Endodermal cell (in vitro differentiated cells): ENCODE measurements at regions not wholly inside any gene's neighbourhood (a gene's known extent, or its start where the extent isn't known, plus 50 kb on each side); places are given as distances from the start of the nearest gene placed in this dataset.

Source experiments
- DNase-seq: peaks from one replicate; pipeline ENCODE4 v3.0.0-alpha.2; 2017
- H3K27ac ChIP-seq: 2 replicates; pipeline ENCODE4 v1.5.1; 2013; ENCODE audit warnings: mild to moderate bottlenecking, low read depth, low read length, moderate library complexity
- H3K27me3 ChIP-seq: 2 replicates; pipeline ENCODE4 v1.6.1; 2013; ENCODE audit warnings: mild to moderate bottlenecking, low read length, moderate library complexity; ENCODE audit not compliant: insufficient read depth, control insufficient read depth, poor library complexity, severe bottlenecking
- H3K36me3 ChIP-seq: 2 replicates; pipeline ENCODE4 v1.7.0; 2013; ENCODE audit warnings: mild to moderate bottlenecking, low read length, moderate library complexity; ENCODE audit not compliant: control insufficient read depth, insufficient read depth
- H3K4me1 ChIP-seq: one replicate; pipeline ENCODE4 v1.7.0; 2013; ENCODE audit warnings: low read length; ENCODE audit not compliant: control insufficient read depth, insufficient read depth
- H3K4me3 ChIP-seq: 2 replicates; pipeline ENCODE4 v1.5.1; 2013; ENCODE audit warnings: mild to moderate bottlenecking, low read length, moderate library complexity
- H3K9ac ChIP-seq: 2 replicates; pipeline ENCODE4 v1.6.1; 2013; ENCODE audit warnings: mild to moderate bottlenecking, low read length, moderate library complexity; ENCODE audit not compliant: poor library complexity, severe bottlenecking; ENCODE audit errors: extremely low read depth
- H3K9me3 ChIP-seq: 2 replicates; pipeline ENCODE4 v1.6.1; 2013; ENCODE audit warnings: mild to moderate bottlenecking, low read length, moderate library complexity; ENCODE audit not compliant: control insufficient read depth
- H3K27ac Mint-ChIP-seq: 2 replicates; pipeline ENCODE4 v1.8.0; 2020; ENCODE audit warnings: mixed read lengths
- H3K27me3 Mint-ChIP-seq: 2 replicates; pipeline ENCODE4 v1.8.0; 2021; ENCODE audit warnings: mild to moderate bottlenecking, mixed read lengths; ENCODE audit not compliant: insufficient read depth
- H3K36me3 Mint-ChIP-seq: 2 replicates; pipeline ENCODE4 v1.8.0; 2020; ENCODE audit warnings: low read depth, mixed read lengths
- H3K4me1 Mint-ChIP-seq: 2 replicates; pipeline ENCODE4 v1.8.0; 2020; ENCODE audit warnings: mixed read lengths
- H3K4me3 Mint-ChIP-seq: 2 replicates; pipeline ENCODE4 v1.8.0; 2020; ENCODE audit warnings: mild to moderate bottlenecking, moderate library complexity, mixed read lengths
- H3K9me3 Mint-ChIP-seq: 2 replicates; pipeline ENCODE4 v1.8.0; 2020; ENCODE audit warnings: mild to moderate bottlenecking, mixed read lengths
- WGBS, 2 experiments: methylation state at CpG; one replicate each; pipeline versions ENCODE4 v1.1.5 to v1.1.7; 2013; ENCODE audit warnings: missing lambda C conversion rate in 2 of 2, mixed read lengths in 1 of 2; ENCODE audit not compliant: insufficient coverage in 1 of 2, insufficient read length in 1 of 2; 5-methylcytosine and 5-hydroxymethylcytosine counted together
- TF ChIP-seq, protein P1 (sequence below): fragments of 200-600 bp; sonication (generic); conservative IDR thresholded peaks from 2 replicates; pipeline ENCODE4 v1.5.0; 2021; ENCODE audit warnings: antibody characterized with exemption, mild to moderate bottlenecking

DNA sequence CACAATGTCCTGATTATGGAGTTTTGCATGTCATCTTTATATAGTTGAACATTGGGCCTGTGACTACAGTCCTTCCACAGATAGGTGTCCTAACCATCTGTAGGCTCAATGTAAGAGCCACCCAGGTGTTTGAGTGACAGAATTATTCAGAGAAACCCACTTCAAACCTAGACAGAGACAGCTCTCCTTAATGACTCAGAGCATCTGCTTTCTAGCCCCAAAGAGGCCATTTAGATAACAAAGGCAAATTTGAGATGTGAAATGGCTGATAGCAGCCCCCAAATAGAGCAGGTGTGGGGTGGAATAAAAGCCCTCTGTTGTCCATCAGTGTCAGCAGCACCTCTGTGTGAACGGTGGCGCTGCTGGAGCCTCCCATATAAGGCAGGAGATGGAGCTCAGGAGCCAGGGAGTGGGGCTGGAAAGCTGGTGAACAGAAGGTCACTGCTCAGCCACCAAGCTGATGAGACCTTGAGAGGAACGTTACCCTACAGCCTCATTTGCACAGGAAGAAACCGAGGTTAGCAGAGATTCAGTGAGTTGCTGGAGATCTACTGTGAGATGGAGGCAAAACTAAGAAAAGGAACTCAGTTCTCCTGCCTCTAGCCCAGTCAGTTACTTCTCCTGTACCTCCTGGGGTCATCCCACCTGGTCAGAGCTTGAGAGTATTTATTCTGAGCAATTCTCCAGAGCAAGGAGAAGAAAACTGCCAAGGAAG, 153.3 kb upstream of the LNX1 start:
- H3K27me3 ChIP-seq, result no peaks in the 10 kb centered on the region
- no peak overlapping the region for H3K27ac Mint-ChIP-seq
- H3K4me1 ChIP-seq, result no peaks in the 10 kb centered on the region
- no peak overlapping the region for H3K9ac ChIP-seq
- DNase-seq, result peak; percentile 68
- H3K9me3 Mint-ChIP-seq, result no peaks in the 10 kb centered on the region
- H3K36me3 ChIP-seq, result no peaks in the 10 kb centered on the region
- H3K27me3 Mint-ChIP-seq, result no peaks in the 10 kb centered on the region
- no peaks in the 10 kb centered on the region for H3K36me3 Mint-ChIP-seq
- TF ChIP-seq, protein P1, sequence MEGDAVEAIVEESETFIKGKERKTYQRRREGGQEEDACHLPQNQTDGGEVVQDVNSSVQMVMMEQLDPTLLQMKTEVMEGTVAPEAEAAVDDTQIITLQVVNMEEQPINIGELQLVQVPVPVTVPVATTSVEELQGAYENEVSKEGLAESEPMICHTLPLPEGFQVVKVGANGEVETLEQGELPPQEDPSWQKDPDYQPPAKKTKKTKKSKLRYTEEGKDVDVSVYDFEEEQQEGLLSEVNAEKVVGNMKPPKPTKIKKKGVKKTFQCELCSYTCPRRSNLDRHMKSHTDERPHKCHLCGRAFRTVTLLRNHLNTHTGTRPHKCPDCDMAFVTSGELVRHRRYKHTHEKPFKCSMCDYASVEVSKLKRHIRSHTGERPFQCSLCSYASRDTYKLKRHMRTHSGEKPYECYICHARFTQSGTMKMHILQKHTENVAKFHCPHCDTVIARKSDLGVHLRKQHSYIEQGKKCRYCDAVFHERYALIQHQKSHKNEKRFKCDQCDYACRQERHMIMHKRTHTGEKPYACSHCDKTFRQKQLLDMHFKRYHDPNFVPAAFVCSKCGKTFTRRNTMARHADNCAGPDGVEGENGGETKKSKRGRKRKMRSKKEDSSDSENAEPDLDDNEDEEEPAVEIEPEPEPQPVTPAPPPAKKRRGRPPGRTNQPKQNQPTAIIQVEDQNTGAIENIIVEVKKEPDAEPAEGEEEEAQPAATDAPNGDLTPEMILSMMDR, result peak; percentile 46
- WGBS, 2 experiments, result 67 to 80% methylated on average over 1 to 4 of the region's 4 CpGs
- H3K4me1 Mint-ChIP-seq, result no peaks in the 10 kb centered on the region
- H3K27ac ChIP-seq, result no peak overlapping the region
- no peak overlapping the region for H3K4me3 Mint-ChIP-seq
- no peak overlapping the region for H3K4me3 ChIP-seq
- H3K9me3 ChIP-seq, result no peaks in the 10 kb centered on the region

DNA sequence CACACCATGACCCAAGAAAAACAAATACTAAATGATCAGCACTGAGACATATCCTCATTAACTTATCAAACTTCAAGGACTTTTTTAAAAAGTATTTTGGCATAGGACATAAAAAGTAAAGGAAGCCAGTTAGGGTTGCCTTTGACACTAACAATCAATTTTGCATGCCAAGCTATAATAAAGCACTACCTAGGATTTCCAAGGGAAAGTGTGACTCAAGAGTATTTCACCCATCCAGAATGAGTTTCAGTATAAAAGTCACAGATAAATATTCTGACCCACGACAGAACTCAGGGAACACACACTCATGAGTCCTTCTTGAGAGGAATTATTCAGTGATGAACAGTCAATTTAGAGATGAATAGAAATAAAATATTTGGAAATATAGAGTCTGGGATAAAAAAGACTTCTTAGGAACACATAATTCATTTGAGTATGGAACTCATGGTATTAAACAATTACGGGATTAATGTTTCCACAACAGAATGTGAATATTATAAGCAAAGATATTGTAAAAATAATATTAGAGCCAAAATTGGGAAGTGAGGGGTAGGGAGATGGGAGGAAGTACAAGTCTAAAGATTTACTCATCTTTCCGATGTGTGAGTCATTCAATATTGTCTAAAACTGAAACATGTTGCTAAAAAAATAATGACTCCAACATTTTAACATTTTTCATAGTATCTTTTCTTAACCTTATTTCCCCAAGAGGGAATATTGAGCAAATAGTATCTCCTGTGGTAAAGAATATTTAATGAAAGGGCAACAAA, 143.5 kb upstream of the LNX1 start:
- no peak overlapping the region for H3K27ac Mint-ChIP-seq
- no peaks in the 10 kb centered on the region for H3K36me3 Mint-ChIP-seq
- TF ChIP-seq, protein P1, result no peak
- no peaks in the 10 kb centered on the region for H3K9me3 ChIP-seq
- no peak overlapping the region for H3K4me3 Mint-ChIP-seq
- peaks cover 3% of the 10 kb centered on the region for H3K4me1 ChIP-seq
- peaks cover 5% of the 10 kb centered on the region for H3K4me1 Mint-ChIP-seq
- no peaks in the 10 kb centered on the region for H3K27me3 Mint-ChIP-seq
- H3K9ac ChIP-seq, result no peak overlapping the region
- no peak for DNase-seq
- H3K36me3 ChIP-seq, result no peaks in the 10 kb centered on the region
- H3K4me3 ChIP-seq, result no peak overlapping the region
- no peaks in the 10 kb centered on the region for H3K27me3 ChIP-seq
- H3K9me3 Mint-ChIP-seq, result no peaks in the 10 kb centered on the region
- no peak overlapping the region for H3K27ac ChIP-seq
- 94% methylated on average over 2 of the region's 3 CpGs; no CpG with 5 or more reads in 1 of the 2 experiments for WGBS, 2 experiments

DNA sequence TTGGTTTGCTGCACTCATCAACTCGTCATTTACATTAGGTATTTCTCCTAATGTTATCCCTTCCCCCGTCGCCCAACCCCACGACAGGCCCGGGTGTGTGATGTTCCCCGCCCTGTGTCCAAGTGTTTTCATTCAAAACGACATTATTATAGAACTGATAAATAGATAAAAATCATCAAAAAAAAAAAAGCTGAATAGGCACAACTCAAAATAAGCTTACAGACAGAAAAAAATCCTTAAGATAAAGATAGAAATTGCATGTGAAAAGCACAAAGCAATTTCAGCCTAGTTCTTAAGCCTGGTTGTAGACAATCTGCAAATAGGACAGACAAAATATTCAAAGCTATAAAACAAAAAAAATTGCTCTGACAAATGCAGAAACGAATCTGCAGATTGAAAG, 142.9 kb upstream of the LNX1 start:
- 60 to 94% methylated on average over 1 to 7 of the region's 8 CpGs for WGBS, 2 experiments
- Histone ChIP-seq H3K4me1 (peaks cover 3% of the 10 kb centered on the region), H3K9ac (no peak overlapping the region), H3K4me3 (no peak overlapping the region), H3K27ac (no peak overlapping the region), H3K27me3 (no peaks in the 10 kb centered on the region), H3K36me3 (no peaks in the 10 kb centered on the region), H3K9me3 (no peaks in the 10 kb centered on the region)
- DNase-seq, result no peak
- TF ChIP-seq, protein P1, result no peak
- H3K4me1 Mint-ChIP-seq, result peaks cover 5% of the 10 kb centered on the region
- no peak overlapping the region for H3K4me3 Mint-ChIP-seq
- no peaks in the 10 kb centered on the region for H3K9me3 Mint-ChIP-seq
- no peak overlapping the region for H3K27ac Mint-ChIP-seq
- no peaks in the 10 kb centered on the region for H3K27me3 Mint-ChIP-seq
- no peaks in the 10 kb centered on the region for H3K36me3 Mint-ChIP-seq
